ENCODE measurements at regions not wholly inside any gene's neighbourhood (a gene's known extent, or its start where the extent isn't known, plus 50 kb on each side); places are given as distances from the start of the nearest gene placed in this dataset.

DNA sequence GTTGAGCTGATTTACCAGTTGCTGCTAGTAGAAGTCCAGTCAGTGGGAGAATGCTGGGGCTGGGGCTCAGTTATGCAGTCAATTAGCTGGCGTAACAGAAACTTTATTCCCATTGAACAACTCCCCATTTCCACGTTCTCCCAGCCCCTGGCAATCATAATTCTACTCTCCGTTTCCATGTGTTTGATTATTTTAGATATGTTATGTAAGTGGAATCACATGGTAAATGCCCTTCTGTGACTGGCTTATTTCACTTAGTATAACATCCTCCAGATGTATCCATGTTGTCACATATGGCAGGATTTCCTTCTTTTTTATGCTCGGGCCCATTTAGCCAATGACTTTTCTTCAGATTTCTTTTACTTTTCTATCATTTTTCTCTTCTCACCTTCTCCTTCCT is 61.1 kb upstream of the EXOC4 start:
- no peak for TF ChIP-seq EZH2phosphoT487 (IDR thresholded peaks at IDR 0.05)
- TF ChIP-seq, protein P1, sequence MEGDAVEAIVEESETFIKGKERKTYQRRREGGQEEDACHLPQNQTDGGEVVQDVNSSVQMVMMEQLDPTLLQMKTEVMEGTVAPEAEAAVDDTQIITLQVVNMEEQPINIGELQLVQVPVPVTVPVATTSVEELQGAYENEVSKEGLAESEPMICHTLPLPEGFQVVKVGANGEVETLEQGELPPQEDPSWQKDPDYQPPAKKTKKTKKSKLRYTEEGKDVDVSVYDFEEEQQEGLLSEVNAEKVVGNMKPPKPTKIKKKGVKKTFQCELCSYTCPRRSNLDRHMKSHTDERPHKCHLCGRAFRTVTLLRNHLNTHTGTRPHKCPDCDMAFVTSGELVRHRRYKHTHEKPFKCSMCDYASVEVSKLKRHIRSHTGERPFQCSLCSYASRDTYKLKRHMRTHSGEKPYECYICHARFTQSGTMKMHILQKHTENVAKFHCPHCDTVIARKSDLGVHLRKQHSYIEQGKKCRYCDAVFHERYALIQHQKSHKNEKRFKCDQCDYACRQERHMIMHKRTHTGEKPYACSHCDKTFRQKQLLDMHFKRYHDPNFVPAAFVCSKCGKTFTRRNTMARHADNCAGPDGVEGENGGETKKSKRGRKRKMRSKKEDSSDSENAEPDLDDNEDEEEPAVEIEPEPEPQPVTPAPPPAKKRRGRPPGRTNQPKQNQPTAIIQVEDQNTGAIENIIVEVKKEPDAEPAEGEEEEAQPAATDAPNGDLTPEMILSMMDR (IDR thresholded peaks at IDR 0.05) = no peak
- no peak for TF ChIP-seq EZH2 (IDR thresholded peaks at IDR 0.05)

Measured in neural progenitor cell (in vitro differentiated cells).